ENCODE measurements at regions not wholly inside any gene's neighbourhood (a gene's known extent, or its start where the extent isn't known, plus 50 kb on each side); places are given as distances from the start of the nearest gene placed in this dataset.
A peak's percentile ranks its signal among the peaks of the same experiment; 100 is the strongest.

GRCh38 chr7:39811161-39811614, 138.9 kb upstream of the CDK13 start:
- Histone ChIP-seq H3K9me3 (ENCODE audit: low read depth, low read length, poor library complexity, severe bottlenecking) (no peaks in the 10 kb centered on the region), H3K27me3 (replicated peaks; ENCODE audit: insufficient read depth, low read depth, low read length, poor library complexity) (no peaks in the 10 kb centered on the region), H3K4me3 (ENCODE audit: low read depth, low read length, poor library complexity, severe bottlenecking) (no peak overlapping the region), H3K36me3 (ENCODE audit: insufficient read depth, low read length, poor library complexity, severe bottlenecking) (no peaks in the 10 kb centered on the region), H3K4me1 (ENCODE audit: insufficient read depth, low read length, poor library complexity, severe bottlenecking) (peaks cover 21% of the 10 kb centered on the region), H3K27ac (ENCODE audit: low read depth, low read length, poor library complexity, severe bottlenecking) (no peak overlapping the region)
- TF ChIP-seq CTCF (conservative IDR thresholded peaks at IDR 0.05; ENCODE audit: low read depth, low read length) = no peak
- TF ChIP-seq EZH2 (IDR thresholded peaks at IDR 0.05; ENCODE audit: borderline replicate concordance, low read depth, low read length, poor library complexity, severe bottlenecking) = no peak
- intact Hi-C loops (cut with micrococcal nuclease; ENCODE audit: unreplicated experiment) = no loop called here
- ChIA-PET POLR2A (ENCODE audit: low non-redundant PET) (no interaction called here), CTCF (no interaction called here)
- BruUV-seq (replicated peaks) = no TSS peak
- DNase-seq (ENCODE audit: low spot score) = peak; percentile 90

GRCh38 chr7:39816462-39817060, 133.5 kb upstream of the CDK13 start:
- ChIA-PET POLR2A (ENCODE audit: low non-redundant PET) (no interaction called here), CTCF (no interaction called here)
- no TSS peak for BruUV-seq (replicated peaks)
- no peak for TF ChIP-seq EZH2 (IDR thresholded peaks at IDR 0.05; ENCODE audit: borderline replicate concordance, low read depth, low read length, poor library complexity, severe bottlenecking)
- TF ChIP-seq CTCF (conservative IDR thresholded peaks at IDR 0.05; ENCODE audit: low read depth, low read length) = no peak
- Histone ChIP-seq H3K4me1 (ENCODE audit: insufficient read depth, low read length, poor library complexity, severe bottlenecking) (peaks cover 17% of the 10 kb centered on the region), H3K27ac (ENCODE audit: low read depth, low read length, poor library complexity, severe bottlenecking) (no peak overlapping the region), H3K4me3 (ENCODE audit: low read depth, low read length, poor library complexity, severe bottlenecking) (no peak overlapping the region), H3K27me3 (replicated peaks; ENCODE audit: insufficient read depth, low read depth, low read length, poor library complexity) (no peaks in the 10 kb centered on the region), H3K36me3 (ENCODE audit: insufficient read depth, low read length, poor library complexity, severe bottlenecking) (no peaks in the 10 kb centered on the region), H3K9me3 (ENCODE audit: low read depth, low read length, poor library complexity, severe bottlenecking) (no peaks in the 10 kb centered on the region)
- intact Hi-C loops (cut with micrococcal nuclease; ENCODE audit: unreplicated experiment) = no loop called here
- peak; percentile 25 for DNase-seq (ENCODE audit: low spot score)

- H3K27ac ChIP-seq (ENCODE audit: low read depth, low read length, poor library complexity, severe bottlenecking) = no peak overlapping the region
- DNase-seq (ENCODE audit: low spot score) = no peak
- no peaks in the 10 kb centered on the region for H3K9me3 ChIP-seq (ENCODE audit: low read depth, low read length, poor library complexity, severe bottlenecking)
- CTCF ChIA-PET = no interaction called here
- H3K27me3 ChIP-seq (replicated peaks; ENCODE audit: insufficient read depth, low read depth, low read length, poor library complexity) = no peaks in the 10 kb centered on the region
- POLR2A ChIA-PET (ENCODE audit: low non-redundant PET) = no interaction called here
- TF ChIP-seq EZH2 (IDR thresholded peaks at IDR 0.05; ENCODE audit: borderline replicate concordance, low read depth, low read length, poor library complexity, severe bottlenecking) (no peak), CTCF (conservative IDR thresholded peaks at IDR 0.05; ENCODE audit: low read depth, low read length) (no peak)
- no peak overlapping the region for H3K4me3 ChIP-seq (ENCODE audit: low read depth, low read length, poor library complexity, severe bottlenecking)
- intact Hi-C loops (cut with micrococcal nuclease; ENCODE audit: unreplicated experiment) = no loop called here
- H3K36me3 ChIP-seq (ENCODE audit: insufficient read depth, low read length, poor library complexity, severe bottlenecking) = no peaks in the 10 kb centered on the region
- BruUV-seq (replicated peaks) = no TSS peak
- peaks cover 15% of the 10 kb centered on the region for H3K4me1 ChIP-seq (ENCODE audit: insufficient read depth, low read length, poor library complexity, severe bottlenecking)
Measured at GRCh38 chr7:39819514-39819913, 130.5 kb upstream of the CDK13 start.
